SK-N-MC (cell line): ENCODE measurements at regions not wholly inside any gene's neighbourhood (a gene's known extent, or its start where the extent isn't known, plus 50 kb on each side); places are given as distances from the start of the nearest gene placed in this dataset.

Source experiments
- EZH2 ChIP-seq: fragments of 200-600 bp; sonication (generic); IDR thresholded peaks from one replicate; pipeline ENCODE4 v1.6.1; 2017; ENCODE audit warnings: antibody characterized with exemption
- FOXP2 ChIP-seq: optimal IDR thresholded peaks from 2 replicates; pipeline ENCODE3; 2011; ENCODE audit warnings: mild to moderate bottlenecking, moderate library complexity; ENCODE audit not compliant: insufficient read depth; ENCODE audit errors: extremely low read length, control extremely low read depth
- POLR2AphosphoS5 ChIP-seq: IDR thresholded peaks from 2 replicates; pipeline ENCODE4 v1.6.1; 2012; ENCODE audit warnings: mild to moderate bottlenecking, low read depth, low read length, borderline replicate concordance

GRCh38 chr4:137212601-137213000 is 319.7 kb downstream of the PCDH18 start:
- TF ChIP-seq POLR2AphosphoS5, result no peak
- TF ChIP-seq EZH2, result no peak
- no peak for TF ChIP-seq FOXP2
